HT1080 (cell line): ENCODE measurements at regions not wholly inside any gene's neighbourhood (a gene's known extent, or its start where the extent isn't known, plus 50 kb on each side); places are given as distances from the start of the nearest gene placed in this dataset.

Source experiments
- DNase-seq: peaks from one replicate; pipeline ENCODE4 v3.0.0-alpha.2; 2015; ENCODE audit warnings: low read depth

DNA sequence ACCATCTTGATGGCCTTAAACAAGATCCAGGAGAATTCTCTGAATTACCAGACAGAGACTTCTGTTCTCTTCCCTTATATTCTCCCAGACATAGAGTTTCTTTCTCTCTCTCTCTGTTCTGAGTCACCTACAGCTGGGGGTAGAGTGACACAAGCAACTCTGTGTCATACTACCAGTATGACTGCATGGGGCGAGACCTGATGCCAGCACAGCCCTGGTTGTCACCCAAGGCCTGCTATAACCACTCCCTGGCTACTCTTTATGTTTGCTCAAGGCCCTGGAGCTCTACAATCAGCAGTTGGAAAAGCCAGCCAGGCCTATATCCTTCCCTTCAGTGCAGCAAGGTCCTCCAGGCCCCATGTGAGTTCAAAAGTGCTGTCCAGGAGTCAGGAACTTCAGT, 114.2 kb upstream of the TENT5D start:
- DNase-seq = no peak

DNA sequence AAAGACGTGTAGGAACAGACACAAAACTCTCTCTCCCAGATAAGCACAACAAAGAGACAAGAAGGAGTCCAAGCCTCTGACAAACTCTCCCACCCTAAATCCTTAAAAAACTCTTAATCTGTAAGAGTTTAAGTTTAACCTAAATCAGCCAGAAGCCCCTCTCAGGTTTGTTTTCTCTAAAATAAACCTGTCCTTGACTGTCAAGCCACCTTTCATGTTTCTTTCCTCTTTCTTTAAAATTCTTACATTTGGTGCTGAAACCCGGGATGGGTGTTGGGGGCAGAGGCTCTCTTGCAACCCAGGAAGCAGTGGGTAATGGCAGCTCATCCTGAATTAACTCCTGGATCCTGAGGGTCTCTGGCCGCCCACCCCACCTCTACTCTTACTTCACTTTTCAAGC, 107.8 kb upstream of the TENT5D start:
- no peak for DNase-seq

GRCh38 chrX:80316526-80316925, 103.7 kb upstream of the TENT5D start:
- no peak for DNase-seq

DNA sequence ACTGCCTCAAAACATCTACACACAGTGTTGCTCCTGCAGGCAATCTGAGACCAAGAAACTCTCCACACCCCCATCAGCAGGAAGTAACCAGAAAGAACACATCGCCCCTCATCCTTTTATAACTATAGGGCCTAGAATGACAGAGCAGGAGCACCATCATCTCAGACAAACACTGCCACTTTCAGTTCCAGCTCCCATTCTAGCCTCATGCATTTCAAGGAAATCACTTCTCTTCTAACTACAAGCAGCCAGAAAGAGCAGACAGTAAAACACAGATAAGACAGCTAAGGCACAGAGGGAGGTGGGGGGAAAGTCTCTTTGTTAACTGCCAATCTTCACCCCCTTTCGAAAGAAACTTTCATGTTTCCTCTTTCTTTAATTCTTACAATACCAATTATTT, 102.6 kb upstream of the TENT5D start:
- DNase-seq = no peak

GRCh38 chrX:80331285-80331684, 89.0 kb upstream of the TENT5D start:
- DNase-seq = no peak

DNA sequence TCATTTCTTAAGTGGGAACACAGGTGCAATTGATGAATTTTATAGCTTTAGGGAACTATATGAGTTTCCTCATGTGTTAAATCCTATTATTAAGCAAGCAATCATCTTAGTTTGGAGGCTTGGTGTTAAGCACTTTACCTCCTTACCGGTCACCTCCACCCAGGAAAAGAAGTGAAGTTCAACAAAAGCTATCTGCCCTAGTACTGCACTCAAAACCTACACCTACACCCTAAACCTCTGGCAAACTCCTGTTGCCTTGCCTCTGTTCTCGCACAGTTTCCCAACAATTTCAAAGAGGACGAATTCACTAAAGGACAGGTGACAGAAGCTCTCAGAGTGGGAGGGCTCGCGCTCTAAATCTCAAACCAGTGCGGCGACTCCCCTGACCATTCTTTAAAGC, 85.7 kb upstream of the TENT5D start:
- DNase-seq = no peak

DNA sequence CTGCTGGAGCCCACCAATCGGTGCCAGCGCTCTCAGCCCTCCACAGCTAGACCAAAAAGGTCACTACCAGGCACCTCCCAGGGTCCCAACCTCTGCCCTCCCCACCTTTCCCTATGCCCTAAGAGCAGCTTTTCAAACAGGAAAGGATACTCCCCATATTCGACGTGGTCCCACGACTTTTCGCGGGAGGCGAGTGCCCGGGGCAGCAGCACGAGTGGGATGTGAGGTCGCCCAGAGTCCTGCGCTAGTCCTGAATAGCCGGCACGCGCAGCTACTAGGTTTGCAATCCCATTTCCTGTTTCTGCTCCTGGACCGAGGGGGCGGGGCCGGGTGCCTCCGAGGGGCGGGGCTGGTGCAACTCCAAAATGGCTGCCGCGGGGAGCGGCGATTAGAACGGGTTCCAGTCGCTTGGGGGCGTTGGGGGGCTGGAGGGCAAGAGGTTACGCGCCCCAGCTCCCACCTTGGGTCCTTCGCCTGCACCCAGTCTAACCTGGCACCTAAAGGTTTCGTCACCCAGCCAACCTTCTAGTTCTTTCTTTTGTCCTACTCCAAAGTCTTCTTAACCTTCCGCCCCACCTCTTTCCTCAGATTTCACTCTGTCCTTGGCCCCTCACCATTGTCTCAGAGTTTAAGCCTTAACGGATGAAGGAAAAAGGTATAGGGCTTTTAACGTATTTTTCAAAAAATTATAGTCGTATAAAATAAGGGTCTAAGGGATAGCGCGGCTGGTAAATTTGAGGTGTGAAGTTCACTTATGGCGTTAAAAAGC, 85.0 kb upstream of the TENT5D start:
- no peak for DNase-seq

GRCh38 chrX:80354966-80355465, 65.2 kb upstream of the TENT5D start:
- no peak for DNase-seq
